ENCODE measurements at regions not wholly inside any gene's neighbourhood (a gene's known extent, or its start where the extent isn't known, plus 50 kb on each side); places are given as distances from the start of the nearest gene placed in this dataset.

GRCh38 chr2:2763351-2764000 lies 432.4 kb upstream of the MYT1L start:
- no peak overlapping the region for H3K4me3 Mint-ChIP-seq (ENCODE audit: unreplicated experiment)

GRCh38 chr2:2762913-2763312 lies 431.8 kb upstream of the MYT1L start:
- no peak for TF ChIP-seq CTCF (IDR thresholded peaks at IDR 0.05; ENCODE audit: partially characterized antibody, unreplicated experiment)
- peaks cover 7% of the 10 kb centered on the region for H3K9me3 Mint-ChIP-seq (ENCODE audit: unreplicated experiment)
- no peak overlapping the region for H3K4me3 Mint-ChIP-seq (ENCODE audit: unreplicated experiment)
- H3K4me1 Mint-ChIP-seq (ENCODE audit: low read depth, unreplicated experiment): no peaks in the 10 kb centered on the region
- H3K27ac Mint-ChIP-seq (ENCODE audit: unreplicated experiment): no peak overlapping the region
- no peak for DNase-seq
- peaks cover 4% of the 10 kb centered on the region for H3K27me3 Mint-ChIP-seq (ENCODE audit: unreplicated experiment)
- no peaks in the 10 kb centered on the region for H3K36me3 Mint-ChIP-seq (ENCODE audit: unreplicated experiment)

More at GRCh38 chr2:2763351-2764000, 432.4 kb upstream of the MYT1L start:
- H3K36me3 Mint-ChIP-seq (ENCODE audit: unreplicated experiment): no peaks in the 10 kb centered on the region
- DNase-seq: no peak
- peaks cover 7% of the 10 kb centered on the region for H3K9me3 Mint-ChIP-seq (ENCODE audit: unreplicated experiment)
- no peaks in the 10 kb centered on the region for H3K4me1 Mint-ChIP-seq (ENCODE audit: low read depth, unreplicated experiment)
- peaks cover 4% of the 10 kb centered on the region for H3K27me3 Mint-ChIP-seq (ENCODE audit: unreplicated experiment)
- H3K27ac Mint-ChIP-seq (ENCODE audit: unreplicated experiment): no peak overlapping the region
- no peak for TF ChIP-seq CTCF (IDR thresholded peaks at IDR 0.05; ENCODE audit: partially characterized antibody, unreplicated experiment)

GRCh38 chr2:2762166-2762908 lies 431.3 kb upstream of the MYT1L start:
- peaks cover 4% of the 10 kb centered on the region for H3K27me3 Mint-ChIP-seq (ENCODE audit: unreplicated experiment)
- peaks cover 7% of the 10 kb centered on the region for H3K9me3 Mint-ChIP-seq (ENCODE audit: unreplicated experiment)
- no peak for TF ChIP-seq CTCF (IDR thresholded peaks at IDR 0.05; ENCODE audit: partially characterized antibody, unreplicated experiment)
- H3K27ac Mint-ChIP-seq (ENCODE audit: unreplicated experiment): no peak overlapping the region
- H3K36me3 Mint-ChIP-seq (ENCODE audit: unreplicated experiment): no peaks in the 10 kb centered on the region
- no peak overlapping the region for H3K4me3 Mint-ChIP-seq (ENCODE audit: unreplicated experiment)
- no peak for DNase-seq
- no peaks in the 10 kb centered on the region for H3K4me1 Mint-ChIP-seq (ENCODE audit: low read depth, unreplicated experiment)

- no peak for TF ChIP-seq CTCF (IDR thresholded peaks at IDR 0.05; ENCODE audit: partially characterized antibody, unreplicated experiment)
- H3K27ac Mint-ChIP-seq (ENCODE audit: unreplicated experiment): no peak overlapping the region
- H3K36me3 Mint-ChIP-seq (ENCODE audit: unreplicated experiment): peaks cover 5% of the 10 kb centered on the region
- H3K4me3 Mint-ChIP-seq (ENCODE audit: unreplicated experiment): no peak overlapping the region
- no peaks in the 10 kb centered on the region for H3K4me1 Mint-ChIP-seq (ENCODE audit: low read depth, unreplicated experiment)
- DNase-seq: no peak
- H3K27me3 Mint-ChIP-seq (ENCODE audit: unreplicated experiment): peaks cover 4% of the 10 kb centered on the region
- peaks cover 12% of the 10 kb centered on the region for H3K9me3 Mint-ChIP-seq (ENCODE audit: unreplicated experiment)
These were observed 427.8 kb upstream of the MYT1L start for GRCh38 chr2:2758793-2759367.

- peaks cover 11% of the 10 kb centered on the region for H3K36me3 Mint-ChIP-seq (ENCODE audit: unreplicated experiment)
- no peaks in the 10 kb centered on the region for H3K4me1 Mint-ChIP-seq (ENCODE audit: low read depth, unreplicated experiment)
- no peak overlapping the region for H3K27ac Mint-ChIP-seq (ENCODE audit: unreplicated experiment)
- H3K4me3 Mint-ChIP-seq (ENCODE audit: unreplicated experiment): no peak overlapping the region
- TF ChIP-seq CTCF (IDR thresholded peaks at IDR 0.05; ENCODE audit: partially characterized antibody, unreplicated experiment): no peak
- DNase-seq: no peak
- peaks cover 4% of the 10 kb centered on the region for H3K27me3 Mint-ChIP-seq (ENCODE audit: unreplicated experiment)
- H3K9me3 Mint-ChIP-seq (ENCODE audit: unreplicated experiment): peaks cover 15% of the 10 kb centered on the region
These were observed 426.7 kb upstream of the MYT1L start for GRCh38 chr2:2757764-2758163.

Measured in glutamatergic neuron (in vitro differentiated cells).